HepG2 (cell line): ENCODE measurements at regions not wholly inside any gene's neighbourhood (a gene's known extent, or its start where the extent isn't known, plus 50 kb on each side); places are given as distances from the start of the nearest gene placed in this dataset.

Source experiments
- ATAC-seq: fragments of 200-7000 bp; cut with Tn5 transposase; 3 replicates; pipeline ENCODE4 v1.9.1; 2020; ENCODE audit warnings: mild to moderate bottlenecking, moderate library complexity
- BruUV-seq: library from RNA; stranded (reverse); fragments of 400-500 nt; replicated peaks from 2 replicates; lab custom pipeline; 2021; lab: Mats Ljungman, UMichigan
- CTCF ChIA-PET: fragments of 300-600 bp; formaldehyde crosslinking; extraction: SDS; loops from one replicate; lab custom pipeline; 2021; ENCODE audit warnings: low total read pairs, inconsistent platforms, low intra/inter-chr PET ratio; lab: Yijun Ruan, JAX
- POLR2A ChIA-PET: fragments of 350-600 bp; sonication (Branson Sonifier 250); formaldehyde crosslinking; loops from one replicate; lab custom pipeline; 2020; ENCODE audit warnings: antibody characterized with exemption, inconsistent platforms; lab: Yijun Ruan, JAX
- DNase-seq: peaks from one replicate; pipeline ENCODE4 v3.0.0-alpha.2; 2015; ENCODE audit warnings: low spot score
- FAIRE-seq: peaks from 3 replicates; lab custom pipeline; 2011; peaks lifted over from hg19 to GRCh38; lab: Jason Lieb, UNC
- H2AFZ ChIP-seq: one replicate; pipeline ENCODE4 v1.6.1; 2011; ENCODE audit warnings: low read length, inconsistent platforms
- H3K27ac ChIP-seq: fragments of 300-600 bp; 3 replicates; pipeline ENCODE4 v1.8.0; 2011; ENCODE audit warnings: mixed run types, mild to moderate bottlenecking, mixed read lengths, low read length, inconsistent platforms; ENCODE audit not compliant: insufficient read depth; ENCODE audit errors: extremely low read length
- H3K27me3 ChIP-seq, 2 experiments: fragments of 200-600 bp in 1 of 2; 2 replicates in 1 of 2; 3 replicates in 1 of 2; pipeline versions ENCODE4 v1.6.0 to v1.8.0; 2011; ENCODE audit warnings: low read length in 2 of 2, mild to moderate bottlenecking in 2 of 2, moderate library complexity in 2 of 2, inconsistent platforms in 1 of 2; ENCODE audit not compliant: insufficient read depth in 2 of 2, control insufficient read depth in 1 of 2
- H3K36me3 ChIP-seq, 2 experiments: fragments of 200-600 bp in 1 of 2; replicated peaks in 1 of 2; 2 replicates in 1 of 2; 3 replicates in 1 of 2; pipeline versions ENCODE4 v1.5.1 to v1.8.0; 2011; ENCODE audit warnings: low read length in 2 of 2, inconsistent platforms in 1 of 2; ENCODE audit not compliant: insufficient read depth in 2 of 2, control insufficient read depth in 1 of 2
- H3K4me1 ChIP-seq: 2 replicates; pipeline ENCODE4 v1.5.1; 2012; ENCODE audit warnings: low read length, inconsistent platforms; ENCODE audit not compliant: insufficient read depth
- H3K4me2 ChIP-seq: 2 replicates; pipeline ENCODE4 v1.6.0; 2011; ENCODE audit warnings: low read depth, low read length, inconsistent platforms
- H3K4me3 ChIP-seq, 3 experiments: fragments of 200-600 bp in 1 of 3; sonication (generic), shearing (Covaris generic) in 1 of 3; replicated peaks in 1 of 3; 2 replicates each; pipeline ENCODE4 v1.5.1; 2011 to 2016; ENCODE audit warnings: low read length in 3 of 3, inconsistent platforms in 2 of 3, low read depth in 2 of 3, mild to moderate bottlenecking in 2 of 3, control low read depth in 1 of 3, mixed read lengths in 1 of 3; ENCODE audit not compliant: insufficient read depth in 1 of 3
- H3K79me2 ChIP-seq: one replicate; pipeline ENCODE4 v1.6.1; 2011; ENCODE audit warnings: low read length, inconsistent platforms; ENCODE audit not compliant: insufficient read depth
- H3K9ac ChIP-seq: 2 replicates; pipeline ENCODE4 v1.6.0; 2011; ENCODE audit warnings: mild to moderate bottlenecking, low read depth, low read length, inconsistent platforms; ENCODE audit not compliant: insufficient read depth
- H3K9me3 ChIP-seq: 2 replicates; pipeline ENCODE4 v1.5.1; 2012; ENCODE audit warnings: mild to moderate bottlenecking, low read length
- H4K20me1 ChIP-seq: 2 replicates; pipeline ENCODE4 v1.6.0; 2011; ENCODE audit warnings: inconsistent platforms, mild to moderate bottlenecking, low read length, moderate library complexity; ENCODE audit not compliant: insufficient read depth
- E2F2 ChIP-seq: sonication (generic); formaldehyde crosslinking; IDR thresholded peaks from 2 replicates; pipeline ENCODE4 v1.4.0; 2020; ENCODE audit warnings: missing genetic modification reagents, borderline replicate concordance
- HCFC1 ChIP-seq: fragments of 150-350 bp; IDR thresholded peaks from 2 replicates; pipeline ENCODE4 v1.6.1; 2014; ENCODE audit warnings: low read depth, low read length
- HNRNPUL1 ChIP-seq: fragments of 200-400 bp; formaldehyde crosslinking; IDR thresholded peaks from 2 replicates; pipeline ENCODE4 v1.6.1; 2017; ENCODE audit warnings: low read depth, mild to moderate bottlenecking, low read length, moderate library complexity
- NR2F1 ChIP-seq, 2 experiments: fragments of 450-650 bp in 1 of 2; formaldehyde crosslinking in 1 of 2; IDR thresholded peaks; 2 replicates each; pipeline versions ENCODE4 v1.5.0 to v1.6.1; 2016 to 2020; ENCODE audit warnings: mild to moderate bottlenecking in 1 of 2, missing compliant biosample characterization in 1 of 2, missing genetic modification reagents in 1 of 2, moderate library complexity in 1 of 2
- SP1 ChIP-seq, 2 experiments: fragments of 450-650 bp in 1 of 2; sonication (generic) in 1 of 2; formaldehyde crosslinking in 1 of 2; IDR thresholded peaks; 2 replicates each; pipeline versions ENCODE4 v1.4.0 to v1.6.1; 2016 to 2020; ENCODE audit warnings: missing genetic modification reagents in 1 of 2
- ZBTB2 ChIP-seq: sonication (generic); formaldehyde crosslinking; IDR thresholded peaks from 2 replicates; pipeline ENCODE4 v1.8.0; 2022; ENCODE audit warnings: low read depth, missing genetic modification reagents
- ZNF138 ChIP-seq: sonication (generic); formaldehyde crosslinking; IDR thresholded peaks from 2 replicates; pipeline ENCODE4 v1.5.0; 2020; ENCODE audit warnings: mild to moderate bottlenecking, low read depth, missing genetic modification reagents
- ZNF629 ChIP-seq: sonication (generic); formaldehyde crosslinking; conservative IDR thresholded peaks from 2 replicates; pipeline ENCODE4 v1.5.0; 2020; ENCODE audit warnings: missing genetic modification reagents
- ZNF687 ChIP-seq: sonication (generic); formaldehyde crosslinking; IDR thresholded peaks from 2 replicates; pipeline ENCODE4 v1.5.1; 2020; ENCODE audit warnings: mild to moderate bottlenecking, missing genetic modification reagents, moderate library complexity
- ZNF713 ChIP-seq: sonication (generic); formaldehyde crosslinking; IDR thresholded peaks from 2 replicates; pipeline ENCODE4 v1.4.0; 2020; ENCODE audit warnings: mild to moderate bottlenecking, missing genetic modification reagents
- ZNF788 ChIP-seq: sonication (generic); formaldehyde crosslinking; IDR thresholded peaks from 2 replicates; pipeline ENCODE4 v1.5.0; 2020; ENCODE audit warnings: mild to moderate bottlenecking, missing genetic modification reagents, borderline replicate concordance
- WGBS: methylation state at CpG from one replicate; pipeline ENCODE4 v1.1.6; 2017; ENCODE audit warnings: low lambda C conversion rate; 5-methylcytosine and 5-hydroxymethylcytosine counted together
- in situ Hi-C: cut with HindIII; loops from 2 replicates; pipeline ENCODE4 v1.10.0; 2017; ENCODE audit warnings: low pct_unique_long_range_greater_than_20kb; ENCODE audit not compliant: extremely low pct_ligation_motif_present
- intact Hi-C: fragments of 100-400 bp; cut with micrococcal nuclease; formaldehyde crosslinking; loops from one replicate; pipeline ENCODE4 v1.10.0; 2022; ENCODE audit not compliant: unreplicated experiment

GRCh38 chr5:87156631-87157030 is 111.1 kb upstream of the RASA1 start:
- CTCF ChIA-PET: no interaction called here
- no TSS peak for BruUV-seq
- no peak overlapping the region for H2AFZ ChIP-seq

GRCh38 chr5:87164409-87164808 is 103.3 kb upstream of the RASA1 start:
- H3K9me3 ChIP-seq: no peaks in the 10 kb centered on the region
- no peak overlapping the region for H3K27ac ChIP-seq
- H3K79me2 ChIP-seq: no peaks in the 10 kb centered on the region
- no peak overlapping the region for H2AFZ ChIP-seq
- ChIA-PET POLR2A (no interaction called here), CTCF (no interaction called here)
- H3K27me3 ChIP-seq: no peaks in the 10 kb centered on the region; a peak in 1 of 5 replicates
- no peak overlapping the region for H3K4me2 ChIP-seq
- intact Hi-C loops: no loop called here
- no peak overlapping the region for H3K9ac ChIP-seq
- no TSS peak for BruUV-seq
- no peaks in the 10 kb centered on the region for H3K36me3 ChIP-seq
- FAIRE-seq (no peak), DNase-seq (no peak), ATAC-seq (no peak)
- WGBS: 0% methylated on average over 2 of the region's 2 CpGs
- H3K4me1 ChIP-seq: no peaks in the 10 kb centered on the region
- H3K4me3 ChIP-seq: no peak overlapping the region
- in situ Hi-C loops: no loop called here
- H4K20me1 ChIP-seq: no peaks in the 10 kb centered on the region
- TF ChIP-seq ZNF687 (CRISPR knock-in tag) (no peak), ZBTB2 (no peak), HNRNPUL1 (no peak), SP1 (IDR thresholded peaks at IDR 0.05) (no peak), SP1 (CRISPR knock-in tag; IDR thresholded peaks at IDR 0.05) (no peak), E2F2 (no peak), HCFC1 (no peak), ZNF788 (CRISPR knock-in tag) (no peak), NR2F1 (CRISPR knock-in tag; IDR thresholded peaks at IDR 0.05) (no peak), ZNF138 (CRISPR knock-in tag) (no peak), ZNF713 (CRISPR knock-in tag) (no peak)

More at GRCh38 chr5:87156631-87157030, 111.1 kb upstream of the RASA1 start:
- no peaks in the 10 kb centered on the region for H3K36me3 ChIP-seq
- no peaks in the 10 kb centered on the region for H3K9me3 ChIP-seq
- no peak for FAIRE-seq
- H4K20me1 ChIP-seq: no peaks in the 10 kb centered on the region
- no peaks in the 10 kb centered on the region for H3K4me1 ChIP-seq
- no peaks in the 10 kb centered on the region for H3K27me3 ChIP-seq
- DNase-seq: no peak
- no peak for TF ChIP-seq ZNF629 (CRISPR knock-in tag)
- H3K4me3 ChIP-seq: no peak overlapping the region
- in situ Hi-C loops (no loop called here), intact Hi-C loops (no loop called here)
- WGBS: 4% methylated on average over 2 of the region's 2 CpGs
- ATAC-seq: no peak
- no peaks in the 10 kb centered on the region for H3K79me2 ChIP-seq
- no peak overlapping the region for H3K9ac ChIP-seq
- POLR2A ChIA-PET: no interaction called here
- no peak overlapping the region for H3K4me2 ChIP-seq
- no peak overlapping the region for H3K27ac ChIP-seq
